ENCODE measurements at regions not wholly inside any gene's neighbourhood (a gene's known extent, or its start where the extent isn't known, plus 50 kb on each side); places are given as distances from the start of the nearest gene placed in this dataset.

DNA sequence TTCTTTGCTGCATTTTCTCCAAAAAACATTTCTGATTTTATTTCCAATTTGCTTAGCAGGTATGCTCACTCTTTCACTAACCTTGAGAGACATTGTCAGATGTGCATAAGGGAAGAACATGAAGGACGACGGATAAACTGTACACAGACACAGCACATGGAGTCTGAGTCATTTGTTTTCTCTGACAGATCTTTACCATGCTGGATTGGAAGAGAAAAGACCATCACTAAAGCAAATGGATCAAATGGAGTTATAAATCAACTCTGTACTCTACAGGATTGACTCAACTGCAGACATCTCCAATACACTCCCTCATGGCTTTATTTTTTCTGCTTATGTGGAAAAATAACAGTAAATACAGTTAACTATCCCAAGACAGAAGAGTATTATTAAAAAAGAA lies 90.2 kb upstream of the CTSC start:
- Histone ChIP-seq H3K27me3 (no peaks in the 10 kb centered on the region), H3K4me1 (no peaks in the 10 kb centered on the region), H3K9me3 (no peaks in the 10 kb centered on the region), H3K4me3 (no peak overlapping the region), H3K36me3 (no peaks in the 10 kb centered on the region), H3K27ac (no peak overlapping the region)
- WGBS, 2 donors: 89 to 93% methylated on average over 2 of the region's 2 CpGs
- DNase-seq (no peak), ATAC-seq (ENCODE audit: low FRiP score in 2 of 2) (no peak)
- no peak for TF ChIP-seq EP300 (IDR thresholded peaks at IDR 0.05)
- TF ChIP-seq POLR2A (IDR thresholded peaks at IDR 0.05): no peak
- TF ChIP-seq, protein P1, sequence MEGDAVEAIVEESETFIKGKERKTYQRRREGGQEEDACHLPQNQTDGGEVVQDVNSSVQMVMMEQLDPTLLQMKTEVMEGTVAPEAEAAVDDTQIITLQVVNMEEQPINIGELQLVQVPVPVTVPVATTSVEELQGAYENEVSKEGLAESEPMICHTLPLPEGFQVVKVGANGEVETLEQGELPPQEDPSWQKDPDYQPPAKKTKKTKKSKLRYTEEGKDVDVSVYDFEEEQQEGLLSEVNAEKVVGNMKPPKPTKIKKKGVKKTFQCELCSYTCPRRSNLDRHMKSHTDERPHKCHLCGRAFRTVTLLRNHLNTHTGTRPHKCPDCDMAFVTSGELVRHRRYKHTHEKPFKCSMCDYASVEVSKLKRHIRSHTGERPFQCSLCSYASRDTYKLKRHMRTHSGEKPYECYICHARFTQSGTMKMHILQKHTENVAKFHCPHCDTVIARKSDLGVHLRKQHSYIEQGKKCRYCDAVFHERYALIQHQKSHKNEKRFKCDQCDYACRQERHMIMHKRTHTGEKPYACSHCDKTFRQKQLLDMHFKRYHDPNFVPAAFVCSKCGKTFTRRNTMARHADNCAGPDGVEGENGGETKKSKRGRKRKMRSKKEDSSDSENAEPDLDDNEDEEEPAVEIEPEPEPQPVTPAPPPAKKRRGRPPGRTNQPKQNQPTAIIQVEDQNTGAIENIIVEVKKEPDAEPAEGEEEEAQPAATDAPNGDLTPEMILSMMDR (IDR thresholded peaks at IDR 0.05): no peak
- TF ChIP-seq POLR2AphosphoS5 (IDR thresholded peaks at IDR 0.05): no peak

DNA sequence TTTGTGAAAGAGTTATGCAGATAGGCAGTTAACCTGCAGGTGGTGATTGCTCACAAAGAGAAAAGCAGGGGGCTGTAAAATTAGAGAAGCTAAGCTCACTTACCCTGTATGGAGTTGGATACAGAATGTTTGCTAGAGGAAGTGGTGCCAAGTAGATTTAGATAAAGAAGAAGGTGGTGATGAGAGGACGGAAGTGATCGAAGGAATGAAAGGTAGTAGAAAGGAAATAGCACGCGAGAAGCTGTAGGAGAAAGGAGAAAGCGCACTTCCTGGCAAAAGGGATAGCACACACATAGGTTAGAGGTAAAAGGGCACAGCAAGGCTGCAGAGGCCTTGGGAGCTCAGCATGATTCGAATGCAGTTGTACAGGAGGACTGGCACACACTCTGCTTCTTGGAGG lies 87.3 kb upstream of the CTSC start:
- DNase-seq: no peak
- Histone ChIP-seq H3K27ac (no peak overlapping the region), H3K9me3 (no peaks in the 10 kb centered on the region), H3K4me1 (peaks cover 16 to 20% (median 18%) of the 10 kb centered on the region in 4 donors), H3K4me3 (no peak overlapping the region), H3K27me3 (no peaks in the 10 kb centered on the region), H3K36me3 (no peaks in the 10 kb centered on the region)
- TF ChIP-seq, protein P1 (IDR thresholded peaks at IDR 0.05): no peak
- TF ChIP-seq POLR2AphosphoS5 (IDR thresholded peaks at IDR 0.05) (no peak), POLR2A (IDR thresholded peaks at IDR 0.05) (no peak), EP300 (IDR thresholded peaks at IDR 0.05) (no peak)
- no peak for ATAC-seq (ENCODE audit: low FRiP score in 2 of 2)
- 82% methylated on average over 6 of the region's 6 CpGs for WGBS, 2 donors

DNA sequence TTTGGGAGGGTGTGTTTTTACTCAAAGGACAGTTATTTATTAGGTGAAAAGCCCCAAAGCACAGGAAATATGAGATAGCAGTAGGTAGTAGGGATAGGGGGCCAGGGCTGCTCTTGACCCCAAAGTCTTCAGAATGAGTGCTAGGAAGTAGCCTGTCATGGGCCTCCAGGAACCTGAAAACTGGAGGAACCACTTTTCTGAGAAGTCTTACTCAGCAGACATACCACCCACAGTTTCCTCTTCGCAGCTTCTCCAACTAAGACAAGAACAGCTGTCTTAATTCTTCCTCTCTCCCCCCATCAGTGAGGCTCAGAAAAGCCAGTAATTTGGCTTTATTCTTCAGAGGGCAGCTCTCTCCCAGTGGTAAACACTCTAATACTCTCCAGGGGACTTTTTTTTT lies 84.0 kb upstream of the CTSC start:
- Histone ChIP-seq H3K9me3 (no peaks in the 10 kb centered on the region), H3K4me1 (peaks cover 16 to 35% (median 24%) of the 10 kb centered on the region in 4 donors), H3K27ac (peak overlapping the region; percentile 31 to 73 (median 61)), H3K36me3 (no peaks in the 10 kb centered on the region), H3K4me3 (no peak overlapping the region), H3K27me3 (no peaks in the 10 kb centered on the region)
- 9 to 13% methylated on average over 1 of the region's 1 CpG for WGBS, 2 donors
- TF ChIP-seq EP300 (IDR thresholded peaks at IDR 0.05): no peak
- peak in 1 of 2 donors; percentile 15 for TF ChIP-seq POLR2AphosphoS5 (IDR thresholded peaks at IDR 0.05)
- peak in 1 of 2 donors; percentile 64 for DNase-seq
- peak; percentile 34 to 69 for ATAC-seq (ENCODE audit: low FRiP score in 2 of 2)

DNA sequence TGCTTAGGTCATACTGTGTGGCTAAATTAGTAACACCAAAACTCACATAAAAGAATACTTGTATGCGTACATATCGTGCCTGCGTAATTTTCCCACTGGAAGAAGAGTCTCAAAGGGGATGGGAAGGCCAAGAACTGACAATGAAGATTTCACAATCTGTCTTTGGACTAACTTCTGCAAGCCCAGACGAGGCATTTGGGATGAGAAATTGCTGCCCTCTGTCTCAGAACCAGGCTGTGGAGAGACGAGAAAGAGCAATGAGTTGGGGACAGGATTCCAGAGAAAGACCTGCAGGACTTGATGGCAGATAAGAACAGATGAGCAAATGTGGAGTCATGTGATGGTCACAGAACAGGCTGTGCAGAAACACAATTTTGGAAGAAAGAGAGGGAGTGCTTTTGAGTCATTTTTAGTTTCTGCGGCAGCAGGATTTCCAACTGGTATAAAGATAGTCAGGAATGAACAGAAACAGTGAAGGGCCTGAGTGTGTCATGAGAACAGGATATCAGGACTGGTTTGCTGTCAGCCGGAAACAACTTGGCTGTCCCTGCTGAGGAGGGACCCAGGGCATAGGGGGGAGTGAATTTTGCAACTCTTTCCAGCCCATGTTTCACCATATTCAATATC lies 82.7 kb upstream of the CTSC start:
- TF ChIP-seq POLR2A (IDR thresholded peaks at IDR 0.05) (no peak), POLR2AphosphoS5 (IDR thresholded peaks at IDR 0.05) (peak in 1 of 2 donors; percentile 35), EP300 (IDR thresholded peaks at IDR 0.05) (no peak)
- TF ChIP-seq, protein P1 (IDR thresholded peaks at IDR 0.05): no peak
- Histone ChIP-seq H3K36me3 (no peaks in the 10 kb centered on the region), H3K9me3 (no peaks in the 10 kb centered on the region), H3K27me3 (no peaks in the 10 kb centered on the region), H3K27ac (peak overlapping the region; percentile 31 to 73 (median 61)), H3K4me3 (no peak overlapping the region), H3K4me1 (peaks cover 16 to 37% (median 26%) of the 10 kb centered on the region in 4 donors)
- WGBS, 2 donors: 54 to 73% methylated on average over 7 of the region's 7 CpGs
- ATAC-seq (ENCODE audit: low FRiP score in 2 of 2): peak in 1 of 2 donors; percentile 87
- DNase-seq: no peak

DNA sequence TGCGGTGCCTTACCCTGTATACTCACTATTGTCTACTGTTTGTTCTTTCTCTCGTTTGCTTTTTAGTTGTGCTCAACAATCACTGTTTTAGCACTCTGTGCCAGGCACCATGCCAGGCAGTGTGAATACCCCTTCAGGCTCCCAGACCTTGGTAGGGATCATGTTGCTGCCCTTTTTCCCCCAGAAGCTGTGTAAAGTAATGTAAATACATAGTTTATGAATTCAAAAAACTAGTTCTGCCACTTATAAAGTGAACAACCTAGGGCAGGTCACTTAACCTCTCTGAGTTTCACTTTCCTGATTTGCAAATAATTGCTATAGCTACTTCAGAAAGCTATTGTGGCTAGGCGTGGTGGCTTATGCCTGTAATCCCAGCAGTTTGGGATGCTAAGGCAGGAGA lies 81.0 kb upstream of the CTSC start:
- peak in 1 of 2 donors; percentile 75 for DNase-seq
- ATAC-seq (ENCODE audit: low FRiP score in 2 of 2): peak in 1 of 2 donors; percentile 73
- no peaks in the 10 kb centered on the region for H3K9me3 ChIP-seq
- no peak overlapping the region for H3K4me3 ChIP-seq
- no peaks in the 10 kb centered on the region for H3K27me3 ChIP-seq
- 59 to 64% methylated on average over 3 of the region's 3 CpGs for WGBS, 2 donors
- H3K36me3 ChIP-seq: no peaks in the 10 kb centered on the region
- H3K4me1 ChIP-seq: peaks cover 30 to 48% (median 35%) of the 10 kb centered on the region in 4 donors
- H3K27ac ChIP-seq: peak overlapping the region in 2 of 4 donors; percentile 28 to 54
- TF ChIP-seq, protein P1 (IDR thresholded peaks at IDR 0.05): no peak
- TF ChIP-seq POLR2AphosphoS5 (IDR thresholded peaks at IDR 0.05) (no peak), EP300 (IDR thresholded peaks at IDR 0.05) (peak in 1 of 4 donors; percentile 53), POLR2A (IDR thresholded peaks at IDR 0.05) (no peak)
